Gastroesophageal sphincter (tissue), 3 donors: ENCODE measurements at regions not wholly inside any gene's neighbourhood (a gene's known extent, or its start where the extent isn't known, plus 50 kb on each side); places are given as distances from the start of the nearest gene placed in this dataset.
"Not testable (repeated sequence)": the region's sequence is repeated elsewhere in the genome, so short reads cannot be mapped to it uniquely, and the experiment has no call there.

Experiments used
- CTCF ChIP-seq, 4 experiments: fragments of 200-600 bp in 2 of 4; fragments of 450-650 bp in 2 of 4; sonication (generic) in 1 of 4; IDR thresholded peaks; one replicate each; pipeline ENCODE4 v1.5.1; 2017 to 2019; ENCODE audit warnings: antibody characterized with exemption in 4 of 4, mild to moderate bottlenecking in 2 of 4, moderate library complexity in 2 of 4
- POLR2A ChIP-seq, 2 donors: fragments of 450-650 bp; IDR thresholded peaks; one replicate each; pipeline ENCODE4 v1.6.1; 2017; ENCODE audit warnings: antibody characterized with exemption in 2 of 2, mild to moderate bottlenecking in 2 of 2, moderate library complexity in 1 of 2

GRCh38 chr1:206356310-206356709 is 114.0 kb upstream of the IKBKE start:
- not testable (repeated sequence) for TF ChIP-seq CTCF, POLR2A (IDR thresholded peaks at IDR 0.05)
